ENCODE measurements at regions not wholly inside any gene's neighbourhood (a gene's known extent, or its start where the extent isn't known, plus 50 kb on each side); places are given as distances from the start of the nearest gene placed in this dataset.

DNA sequence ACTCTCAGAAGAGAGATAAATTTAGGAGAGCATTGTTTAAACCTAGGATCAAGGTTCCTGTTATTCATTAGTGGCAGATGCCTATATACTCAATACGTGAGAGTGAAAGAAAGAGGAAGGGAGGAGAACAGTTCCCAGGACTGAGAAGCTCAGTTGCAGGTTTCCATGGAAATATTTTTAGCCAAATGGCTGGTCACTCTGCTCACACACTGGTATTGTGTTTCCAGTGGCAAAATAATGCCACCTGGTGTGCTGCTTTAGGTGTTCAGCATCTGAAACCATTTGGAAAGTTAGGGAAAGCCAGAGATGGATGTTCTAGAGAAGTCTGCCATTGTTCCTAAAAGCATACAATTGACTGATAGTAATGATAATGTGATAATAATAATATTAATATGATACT, 827.7 kb downstream of the SORCS3 start:
- no peak for TF ChIP-seq POLR2A (IDR thresholded peaks at IDR 0.05)
- TF ChIP-seq, protein P1, sequence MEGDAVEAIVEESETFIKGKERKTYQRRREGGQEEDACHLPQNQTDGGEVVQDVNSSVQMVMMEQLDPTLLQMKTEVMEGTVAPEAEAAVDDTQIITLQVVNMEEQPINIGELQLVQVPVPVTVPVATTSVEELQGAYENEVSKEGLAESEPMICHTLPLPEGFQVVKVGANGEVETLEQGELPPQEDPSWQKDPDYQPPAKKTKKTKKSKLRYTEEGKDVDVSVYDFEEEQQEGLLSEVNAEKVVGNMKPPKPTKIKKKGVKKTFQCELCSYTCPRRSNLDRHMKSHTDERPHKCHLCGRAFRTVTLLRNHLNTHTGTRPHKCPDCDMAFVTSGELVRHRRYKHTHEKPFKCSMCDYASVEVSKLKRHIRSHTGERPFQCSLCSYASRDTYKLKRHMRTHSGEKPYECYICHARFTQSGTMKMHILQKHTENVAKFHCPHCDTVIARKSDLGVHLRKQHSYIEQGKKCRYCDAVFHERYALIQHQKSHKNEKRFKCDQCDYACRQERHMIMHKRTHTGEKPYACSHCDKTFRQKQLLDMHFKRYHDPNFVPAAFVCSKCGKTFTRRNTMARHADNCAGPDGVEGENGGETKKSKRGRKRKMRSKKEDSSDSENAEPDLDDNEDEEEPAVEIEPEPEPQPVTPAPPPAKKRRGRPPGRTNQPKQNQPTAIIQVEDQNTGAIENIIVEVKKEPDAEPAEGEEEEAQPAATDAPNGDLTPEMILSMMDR (IDR thresholded peaks at IDR 0.05): no peak
